ENCODE measurements at regions not wholly inside any gene's neighbourhood (a gene's known extent, or its start where the extent isn't known, plus 50 kb on each side); places are given as distances from the start of the nearest gene placed in this dataset.

DNA sequence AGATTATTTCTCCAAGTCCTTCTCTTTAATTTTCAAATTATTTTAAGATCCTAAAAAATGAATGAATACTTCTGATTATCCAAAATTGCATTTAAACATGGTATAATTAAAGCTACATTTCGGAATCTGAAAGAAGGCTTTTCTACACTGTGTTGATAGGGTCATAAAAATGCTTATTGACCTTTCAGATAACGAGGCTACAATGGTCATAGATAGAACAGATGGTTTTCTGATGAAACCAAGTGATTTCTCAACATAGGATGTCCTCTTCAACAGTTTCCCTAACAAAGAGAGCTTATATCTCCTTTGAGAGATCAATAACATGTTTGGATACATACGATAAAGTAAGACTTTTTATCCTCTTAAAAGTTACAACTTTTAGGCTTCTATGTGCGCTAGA lies 201.1 kb downstream of the PTH2R start:
- ChIA-PET CTCF (no interaction called here), POLR2A (no interaction called here)
- WGBS (ENCODE audit: insufficient coverage): 83% methylated on average over 1 of the region's 4 CpGs
- no peak overlapping the region for H3K4me2 ChIP-seq (replicated peaks; ENCODE audit: low read depth, low read length, poor library complexity, severe bottlenecking)
- H3K27ac Mint-ChIP-seq: no peak overlapping the region
- no peaks in the 10 kb centered on the region for H3K27me3 ChIP-seq (replicated peaks in 1 of 4; ENCODE audit: control extremely low read depth in 1 of 4, control insufficient read depth in 3 of 4, insufficient read depth in 4 of 4, low read length in 3 of 4)
- no peaks in the 10 kb centered on the region for H3K9me3 ChIP-seq (ENCODE audit: control extremely low read depth in 1 of 3, control insufficient read depth in 2 of 3, insufficient read depth in 1 of 3, low read length in 2 of 3)
- no peak overlapping the region for H3K4me3 Mint-ChIP-seq
- H3K4me1 ChIP-seq (ENCODE audit: control insufficient read depth in 2 of 2, insufficient read depth in 2 of 2, low read length in 2 of 2): no peaks in the 10 kb centered on the region
- no peaks in the 10 kb centered on the region for H3K79me2 ChIP-seq (ENCODE audit: control insufficient read depth, insufficient read depth, low read length)
- intact Hi-C loops (cut with micrococcal nuclease): no loop called here
- H3K36me3 ChIP-seq (replicated peaks in 1 of 2; ENCODE audit: control extremely low read depth in 1 of 2, control insufficient read depth in 1 of 2, extremely low read depth in 1 of 2, insufficient read depth in 2 of 2, low read length in 1 of 2): no peaks in the 10 kb centered on the region
- H3K27me3 Mint-ChIP-seq: no peaks in the 10 kb centered on the region
- H3K4me3 ChIP-seq (ENCODE audit: control extremely low read depth in 1 of 5, extremely low read depth in 1 of 5, insufficient read depth in 1 of 5, low read depth in 2 of 5, low read length in 4 of 5): no peak overlapping the region
- DNase-seq (no peak), ATAC-seq (ENCODE audit: low read depth) (no peak)
- no peaks in the 10 kb centered on the region for H4K20me1 ChIP-seq (ENCODE audit: control insufficient read depth, insufficient read depth, low read length, poor library complexity, severe bottlenecking)
- H2AFZ ChIP-seq (ENCODE audit: insufficient read depth, low read depth, low read length, poor library complexity, severe bottlenecking): no peak overlapping the region
- TF ChIP-seq CTCF (IDR thresholded peaks at IDR 0.05) (no peak), EZH2 (IDR thresholded peaks at IDR 0.05; ENCODE audit: borderline replicate concordance, insufficient read depth, low read depth, low read length, poor library complexity, severe bottlenecking) (no peak)
- H3K9me3 Mint-ChIP-seq (ENCODE audit: insufficient read depth): no peaks in the 10 kb centered on the region
- no peaks in the 10 kb centered on the region for H3K4me1 Mint-ChIP-seq
- H3K9ac ChIP-seq (ENCODE audit: low read length): no peak overlapping the region
- H3K27ac ChIP-seq (ENCODE audit: low read length in 2 of 2): no peak overlapping the region

DNA sequence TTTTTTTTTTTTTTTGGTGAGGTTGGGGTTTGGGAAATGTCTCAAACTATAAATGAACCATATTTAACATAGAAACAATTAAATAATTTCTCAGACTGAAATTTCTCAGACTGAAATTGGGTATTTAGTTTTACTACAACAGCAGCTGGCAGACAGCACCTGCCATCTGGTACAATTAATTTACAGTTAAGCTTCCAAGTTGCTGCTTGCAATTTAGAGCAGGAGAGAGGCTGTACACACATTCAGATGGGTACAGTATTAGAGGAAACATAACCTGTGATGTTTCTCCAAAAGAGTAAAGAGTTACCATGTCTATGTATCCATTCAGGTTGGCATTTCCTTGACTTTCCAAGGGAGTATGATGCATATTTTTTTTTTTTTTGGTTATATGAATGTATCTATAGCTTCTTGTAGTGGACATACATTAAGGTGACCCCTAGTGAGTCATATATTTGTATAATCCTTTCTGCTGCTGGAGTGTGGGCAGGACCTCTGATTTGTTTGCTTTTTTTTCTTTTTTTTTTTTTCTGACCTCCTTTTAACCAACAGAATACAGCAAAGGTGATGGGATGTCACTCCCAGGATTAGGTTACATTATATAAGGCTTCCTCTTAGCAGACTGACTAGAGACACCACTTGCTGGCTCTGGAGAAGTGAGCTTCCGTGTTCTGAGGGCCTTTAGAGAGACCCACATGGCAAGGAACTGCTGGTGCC lies 201.7 kb downstream of the PTH2R start:
- no peak for DNase-seq
- POLR2A ChIA-PET: no interaction called here
- Histone ChIP-seq H2AFZ (ENCODE audit: insufficient read depth, low read depth, low read length, poor library complexity, severe bottlenecking) (no peak overlapping the region), H3K9ac (ENCODE audit: low read length) (no peak overlapping the region), H3K4me1 (ENCODE audit: control insufficient read depth in 2 of 2, insufficient read depth in 2 of 2, low read length in 2 of 2) (no peaks in the 10 kb centered on the region), H3K79me2 (ENCODE audit: control insufficient read depth, insufficient read depth, low read length) (no peaks in the 10 kb centered on the region), H4K20me1 (ENCODE audit: control insufficient read depth, insufficient read depth, low read length, poor library complexity, severe bottlenecking) (no peaks in the 10 kb centered on the region), H3K27me3 (replicated peaks in 1 of 4; ENCODE audit: control extremely low read depth in 1 of 4, control insufficient read depth in 3 of 4, insufficient read depth in 4 of 4, low read length in 3 of 4) (no peaks in the 10 kb centered on the region), H3K4me3 (ENCODE audit: control extremely low read depth in 1 of 5, extremely low read depth in 1 of 5, insufficient read depth in 1 of 5, low read depth in 2 of 5, low read length in 4 of 5) (no peak overlapping the region), H3K4me2 (replicated peaks; ENCODE audit: low read depth, low read length, poor library complexity, severe bottlenecking) (no peak overlapping the region), H3K27ac (ENCODE audit: low read length in 2 of 2) (no peak overlapping the region), H3K9me3 (ENCODE audit: control extremely low read depth in 1 of 3, control insufficient read depth in 2 of 3, insufficient read depth in 1 of 3, low read length in 2 of 3) (no peaks in the 10 kb centered on the region), H3K36me3 (replicated peaks in 1 of 2; ENCODE audit: control extremely low read depth in 1 of 2, control insufficient read depth in 1 of 2, extremely low read depth in 1 of 2, insufficient read depth in 2 of 2, low read length in 1 of 2) (no peaks in the 10 kb centered on the region)
- Mint-ChIP-seq H3K27ac (no peak overlapping the region), H3K4me3 (no peak overlapping the region), H3K4me1 (no peaks in the 10 kb centered on the region), H3K27me3 (no peaks in the 10 kb centered on the region), H3K9me3 (ENCODE audit: insufficient read depth) (no peaks in the 10 kb centered on the region)
- CTCF ChIA-PET: no interaction called here
- ATAC-seq (ENCODE audit: low read depth): no peak
- WGBS (ENCODE audit: insufficient coverage): 57% methylated on average over 1 of the region's 1 CpG
- TF ChIP-seq CTCF (IDR thresholded peaks at IDR 0.05) (no peak), EZH2 (IDR thresholded peaks at IDR 0.05; ENCODE audit: borderline replicate concordance, insufficient read depth, low read depth, low read length, poor library complexity, severe bottlenecking) (no peak)
- intact Hi-C loops (cut with micrococcal nuclease): no loop called here
